Thymus (tissue), 11 donors: ENCODE measurements at regions not wholly inside any gene's neighbourhood (a gene's known extent, or its start where the extent isn't known, plus 50 kb on each side); places are given as distances from the start of the nearest gene placed in this dataset.
"Not testable (repeated sequence)": the region's sequence is repeated elsewhere in the genome, so short reads cannot be mapped to it uniquely, and the experiment has no call there.

Source experiments
- DNase-seq, 9 donors: peaks; one replicate each; pipeline ENCODE4 v3.0.0-alpha.2; 2013; ENCODE audit warnings: low spot score in 9 of 9, low read depth in 6 of 9, missing footprints in 1 of 9
- H3K27ac ChIP-seq, 2 donors: one replicate each; pipeline ENCODE4 v1.5.1; 2013; ENCODE audit warnings: control low read depth in 1 of 2, low read depth in 1 of 2, low read length in 1 of 2, mild to moderate bottlenecking in 1 of 2, moderate library complexity in 1 of 2
- H3K27me3 ChIP-seq, 2 donors: one replicate each; pipeline ENCODE4 v1.5.1; 2013; ENCODE audit warnings: low read length in 1 of 2; ENCODE audit not compliant: control insufficient read depth in 2 of 2, insufficient read depth in 1 of 2
- H3K36me3 ChIP-seq, 2 donors: one replicate each; pipeline ENCODE4 v1.5.1; 2013; ENCODE audit warnings: low read length in 1 of 2, mild to moderate bottlenecking in 1 of 2, moderate library complexity in 1 of 2; ENCODE audit not compliant: control insufficient read depth in 2 of 2, insufficient read depth in 2 of 2
- H3K4me1 ChIP-seq, 2 donors: one replicate each; pipeline ENCODE4 v1.5.1; 2013; ENCODE audit warnings: low read length in 2 of 2; ENCODE audit not compliant: control insufficient read depth in 2 of 2, insufficient read depth in 2 of 2
- H3K4me3 ChIP-seq, 2 donors: one replicate each; pipeline ENCODE4 v1.5.1; 2013; ENCODE audit warnings: low read length in 2 of 2, control low read depth in 1 of 2, mild to moderate bottlenecking in 1 of 2
- H3K9me3 ChIP-seq, 2 donors: one replicate each; pipeline ENCODE4 v1.5.1; 2013; ENCODE audit warnings: low read length in 1 of 2, mild to moderate bottlenecking in 1 of 2; ENCODE audit not compliant: control insufficient read depth in 2 of 2, insufficient read depth in 1 of 2
- WGBS: extraction: QIAGEN DNeasy Blood & Tissue Kit; methylation state at CpG from one replicate; pipeline ENCODE4 v1.1.7; 2013; 5-methylcytosine and 5-hydroxymethylcytosine counted together
- donor health status: healthy.

DNA sequence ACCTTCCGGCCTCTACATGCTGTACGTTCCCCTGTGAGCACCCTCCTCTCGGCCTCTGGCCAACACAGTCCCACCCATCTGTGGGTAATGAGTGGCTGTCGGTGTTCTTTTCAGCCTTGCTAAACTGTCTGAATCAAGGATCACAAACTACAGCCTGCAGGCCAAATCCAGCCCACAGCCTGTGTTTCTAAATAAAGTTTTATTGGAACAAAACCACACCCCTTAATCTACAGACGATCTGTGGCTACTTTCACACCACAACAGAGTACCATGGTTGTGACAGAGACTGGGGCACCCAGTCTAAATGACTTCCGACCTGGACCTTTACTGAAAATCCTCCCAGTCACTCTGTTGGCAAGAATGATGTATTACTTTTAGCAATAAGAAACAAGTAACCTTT is 77.3 kb upstream of the DRD5 start:
- not testable (repeated sequence) for H3K27me3 ChIP-seq, H3K9me3 ChIP-seq, H3K4me3 ChIP-seq, DNase-seq, H3K27ac ChIP-seq, H3K36me3 ChIP-seq
- 83% methylated on average over 6 of the region's 6 CpGs for WGBS
- H3K4me1 ChIP-seq, result peaks cover 8 to 38% of the 10 kb centered on the region in 2 donors

DNA sequence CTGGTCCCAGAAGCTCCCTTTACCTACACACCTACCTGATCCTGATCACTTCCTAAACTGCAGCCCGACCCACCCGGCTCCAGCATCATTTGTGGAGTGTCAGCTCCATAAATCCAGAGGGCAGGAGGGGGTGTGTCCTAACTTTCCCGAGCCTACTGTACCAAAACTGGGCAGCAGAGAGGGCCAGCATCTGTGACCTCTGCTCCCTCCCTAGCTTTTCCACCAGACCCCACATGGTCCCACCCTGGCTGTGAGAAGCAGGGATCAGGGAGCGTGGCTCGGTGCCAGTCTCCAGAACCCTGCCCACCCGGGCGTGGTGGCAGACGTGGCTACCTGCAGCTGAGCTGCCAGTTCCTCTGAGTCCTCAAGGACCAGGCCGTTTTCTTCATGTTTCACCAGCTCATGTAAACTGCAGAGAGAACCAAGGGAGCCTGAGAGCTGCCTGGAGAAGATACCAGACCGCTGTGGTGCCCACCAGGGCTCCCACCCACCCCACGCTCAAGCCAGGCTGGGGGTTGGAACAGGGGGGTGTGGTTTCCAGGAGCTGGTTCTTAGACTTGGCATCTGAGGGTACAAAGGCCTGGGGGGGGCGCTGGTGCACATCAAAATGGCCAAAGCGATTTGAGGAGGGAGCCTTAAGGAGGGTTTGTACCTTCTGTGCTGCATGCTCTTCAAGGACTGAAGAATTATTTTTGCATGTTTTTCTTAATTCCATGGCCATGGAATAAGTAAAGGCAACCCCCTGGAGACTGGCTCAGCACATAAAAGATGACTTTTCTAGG is 76.7 kb upstream of the DRD5 start:
- Histone ChIP-seq H3K4me3 (no peak overlapping the region), H3K9me3 (peaks cover 0 to 8% of the 10 kb centered on the region in 2 donors), H3K4me1 (peaks cover 8 to 37% of the 10 kb centered on the region in 2 donors), H3K36me3 (no peaks in the 10 kb centered on the region), H3K27me3 (no peaks in the 10 kb centered on the region), H3K27ac (no peak overlapping the region)
- 93% methylated on average over 13 of the region's 13 CpGs for WGBS
- DNase-seq, result no peak

DNA sequence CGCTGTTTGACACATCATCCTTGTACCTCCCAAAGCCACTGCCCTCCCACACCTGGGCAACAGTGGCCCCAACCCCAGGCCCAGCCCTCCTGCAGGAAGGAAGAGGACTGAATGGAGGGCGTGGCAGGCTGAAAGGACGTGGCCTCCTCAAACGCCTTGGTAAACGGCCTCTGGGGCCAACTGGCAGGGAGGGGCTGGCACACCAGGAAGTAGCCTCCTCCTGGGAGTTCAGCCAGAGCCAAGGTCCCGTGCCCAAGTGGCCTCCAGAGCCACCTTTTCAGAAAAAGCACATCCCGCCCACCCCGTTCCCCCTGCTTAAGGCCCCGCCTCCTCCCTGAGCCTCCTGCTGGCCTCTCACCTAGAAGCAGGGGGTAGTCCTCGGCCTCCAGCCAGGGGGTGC is 74.2 kb upstream of the DRD5 start:
- H3K4me1 ChIP-seq, result peaks cover 8 to 18% of the 10 kb centered on the region in 2 donors
- not testable (repeated sequence) for DNase-seq, H3K9me3 ChIP-seq, H3K27me3 ChIP-seq, H3K4me3 ChIP-seq, H3K27ac ChIP-seq, H3K36me3 ChIP-seq
- 59% methylated on average over 10 of the region's 10 CpGs for WGBS

DNA sequence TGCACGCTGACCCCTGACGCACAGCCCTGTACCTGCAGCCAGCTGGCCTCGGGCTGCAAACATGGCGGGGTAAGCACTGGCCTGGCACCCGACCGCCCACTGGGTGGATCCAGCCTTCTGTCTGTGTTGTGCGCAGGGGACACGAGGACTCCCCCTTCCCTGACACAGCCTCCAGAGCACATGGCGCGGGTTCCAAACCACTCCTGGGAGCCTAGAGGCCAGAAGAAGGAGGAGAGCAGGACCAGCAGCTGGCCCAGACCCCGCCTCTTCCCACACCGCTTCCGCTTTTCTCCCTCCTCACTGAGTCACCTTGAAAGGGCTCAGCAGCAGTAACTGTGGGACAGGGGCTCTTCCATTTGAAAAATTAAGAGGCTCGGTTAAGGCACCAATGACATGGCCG is 73.5 kb upstream of the DRD5 start:
- not testable (repeated sequence) for H3K9me3 ChIP-seq, H3K27ac ChIP-seq, H3K4me3 ChIP-seq, DNase-seq, H3K36me3 ChIP-seq, H3K27me3 ChIP-seq
- peaks cover 4 to 11% of the 10 kb centered on the region in 2 donors for H3K4me1 ChIP-seq
- 92% methylated on average over 15 of the region's 15 CpGs for WGBS

DNA sequence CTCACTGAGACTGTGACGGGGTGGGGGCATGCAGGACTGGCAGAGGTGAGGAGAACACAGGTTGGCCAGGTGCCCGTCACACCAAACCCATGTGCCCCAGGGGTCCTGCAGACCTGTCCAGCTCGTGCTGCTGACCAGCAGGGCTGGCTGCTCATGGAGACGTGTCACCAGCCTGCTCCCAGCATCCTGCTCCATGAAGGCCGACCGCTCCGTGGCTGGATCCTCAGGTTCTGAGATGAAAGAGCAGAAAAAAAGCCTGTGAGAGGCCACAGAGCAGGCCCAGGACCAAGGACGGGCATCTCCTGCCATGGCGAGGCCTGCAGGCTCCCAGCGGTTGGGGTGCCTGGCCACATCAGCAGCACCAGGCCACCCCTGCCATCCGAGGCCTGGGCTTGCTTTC is 71.7 kb upstream of the DRD5 start:
- H3K36me3 ChIP-seq, result no peaks in the 10 kb centered on the region
- H3K9me3 ChIP-seq, result no peaks in the 10 kb centered on the region
- H3K4me1 ChIP-seq, result peaks cover 0 to 2% of the 10 kb centered on the region in 2 donors
- H3K4me3 ChIP-seq, result no peak overlapping the region
- 98% methylated on average over 11 of the region's 11 CpGs for WGBS
- H3K27ac ChIP-seq, result no peak overlapping the region
- H3K27me3 ChIP-seq, result no peaks in the 10 kb centered on the region
- no peak for DNase-seq

DNA sequence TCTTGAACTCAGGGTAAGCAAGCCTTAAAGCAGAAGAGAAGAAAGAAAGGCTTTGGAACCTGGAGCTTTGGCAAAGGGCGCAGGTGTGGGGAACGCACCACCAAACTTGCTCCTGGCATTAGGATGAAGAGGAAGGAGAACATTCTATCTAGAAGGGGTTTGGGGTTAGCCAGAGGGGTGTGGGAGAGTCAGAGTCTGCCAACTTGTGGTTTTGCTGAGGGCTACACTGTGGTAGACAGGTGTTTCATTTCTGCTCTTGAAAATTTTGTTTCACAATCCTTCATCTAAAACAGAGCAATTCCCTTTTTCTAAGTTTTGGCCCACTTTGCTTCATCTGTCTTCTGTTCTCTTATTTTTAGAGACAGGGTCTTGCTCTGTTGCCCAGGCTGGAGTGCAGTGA is 66.2 kb upstream of the DRD5 start:
- H3K27me3 ChIP-seq, H3K36me3 ChIP-seq, H3K4me3 ChIP-seq, DNase-seq, H3K27ac ChIP-seq, H3K9me3 ChIP-seq: not testable (repeated sequence)
- peaks cover 8 to 21% of the 10 kb centered on the region in 2 donors for H3K4me1 ChIP-seq
- WGBS, result 13% methylated on average over 2 of the region's 2 CpGs

DNA sequence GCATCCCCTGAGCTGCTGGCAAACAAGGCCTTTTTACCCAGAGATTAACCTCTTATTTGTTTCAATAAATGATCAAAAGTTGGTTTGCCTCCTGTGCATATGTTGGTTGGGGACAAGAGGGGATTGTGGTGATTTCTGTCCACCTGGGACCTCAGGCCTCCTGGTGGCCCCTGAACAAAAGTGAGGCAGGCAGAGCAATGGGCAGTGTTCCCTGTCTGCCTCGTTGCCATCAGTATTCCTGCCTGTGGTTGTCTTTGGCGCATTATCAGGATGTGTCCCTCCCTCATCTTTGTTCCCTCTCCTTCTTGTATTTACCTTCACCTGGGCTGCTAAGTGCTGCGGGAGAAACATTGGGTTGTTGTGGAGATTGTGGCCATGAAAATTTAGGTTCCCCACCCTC is 65.3 kb upstream of the DRD5 start:
- DNase-seq, result no peak
- no peak overlapping the region for H3K27ac ChIP-seq
- H3K36me3 ChIP-seq, result no peaks in the 10 kb centered on the region
- H3K27me3 ChIP-seq, result no peaks in the 10 kb centered on the region
- no peaks in the 10 kb centered on the region for H3K9me3 ChIP-seq
- H3K4me3 ChIP-seq, result no peak overlapping the region
- WGBS, result 88% methylated on average over 3 of the region's 3 CpGs
- H3K4me1 ChIP-seq, result peaks cover 8 to 25% of the 10 kb centered on the region in 2 donors

DNA sequence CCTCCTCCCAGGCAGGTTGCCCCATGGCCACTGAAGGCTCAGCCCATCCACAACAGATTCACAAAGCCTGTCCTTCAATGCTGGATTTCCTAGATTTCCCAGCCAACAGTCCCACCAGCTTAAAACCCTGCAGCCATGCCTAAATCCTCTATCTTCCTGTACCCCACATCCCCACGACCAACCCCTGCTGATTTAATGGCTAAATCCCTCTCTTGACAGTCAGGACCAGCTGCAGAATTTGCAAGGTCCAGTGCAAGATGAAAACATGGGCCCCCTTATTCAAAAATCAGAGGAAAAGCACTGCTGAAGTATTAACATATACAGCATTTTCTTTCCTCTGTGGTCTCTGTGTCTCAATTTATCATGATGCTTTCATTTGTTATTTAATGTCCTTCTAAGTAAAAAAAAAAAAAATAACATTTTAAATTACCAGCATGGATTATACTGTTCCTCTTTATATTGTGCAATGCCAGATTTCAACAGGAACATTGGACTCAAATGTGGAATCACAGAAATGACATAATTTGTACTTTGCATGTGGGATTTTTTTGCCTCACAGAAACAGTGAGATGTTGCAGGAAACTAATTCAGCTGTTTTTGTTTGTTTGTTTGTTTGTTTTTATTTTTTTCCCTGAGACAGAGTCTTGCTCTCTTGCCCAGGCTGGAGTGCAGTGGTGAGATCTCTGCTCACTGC is 63.0 kb upstream of the DRD5 start:
- H3K4me3 ChIP-seq, DNase-seq, H3K9me3 ChIP-seq, H3K36me3 ChIP-seq, H3K27ac ChIP-seq, H3K27me3 ChIP-seq: not testable (repeated sequence)
- peaks cover 8 to 25% of the 10 kb centered on the region in 2 donors for H3K4me1 ChIP-seq
- 72% methylated on average over 1 of the region's 1 CpG for WGBS

DNA sequence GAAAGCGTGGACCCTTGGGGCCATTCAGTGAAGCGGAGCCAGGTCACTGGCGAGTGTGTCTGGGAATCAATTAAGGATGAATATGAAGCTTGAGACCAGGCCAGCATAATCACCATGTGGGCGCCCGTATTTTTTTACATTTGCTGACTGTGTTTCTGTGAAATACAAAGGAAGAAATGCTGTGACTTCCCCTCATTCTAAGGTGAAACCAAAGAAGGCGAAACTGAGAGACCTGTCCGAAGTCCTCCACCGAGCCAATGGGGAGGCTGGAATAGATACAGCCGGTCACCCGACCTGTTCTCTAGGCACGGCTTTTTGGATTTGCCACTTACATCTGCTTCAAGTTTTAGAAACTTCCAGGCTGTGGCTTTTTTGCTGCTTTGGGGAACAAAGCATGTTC is 59.3 kb upstream of the DRD5 start:
- not testable (repeated sequence) for H3K4me3 ChIP-seq, H3K9me3 ChIP-seq, DNase-seq, H3K27me3 ChIP-seq, H3K36me3 ChIP-seq, H3K27ac ChIP-seq
- peaks cover 0 to 16% of the 10 kb centered on the region in 2 donors for H3K4me1 ChIP-seq
- 94% methylated on average over 11 of the region's 11 CpGs for WGBS
